GM19328 (cell line): ENCODE measurements at regions not wholly inside any gene's neighbourhood (a gene's known extent, or its start where the extent isn't known, plus 50 kb on each side); places are given as distances from the start of the nearest gene placed in this dataset.
"Not testable (repeated sequence)": the region's sequence is repeated elsewhere in the genome, so short reads cannot be mapped to it uniquely, and the experiment has no call there.

ENCODE experiments used
- ATAC-seq: cut with Tn5 transposase; IDR thresholded peaks from one replicate; pipeline ENCODE4 v1.9.1; 2021; ENCODE audit warnings: mild to moderate bottlenecking, moderate library complexity; ENCODE audit not compliant: unreplicated experiment

- ATAC-seq: no peak
These were observed 112.3 kb downstream of the PCSK1 start for GRCh38 chr5:96320797-96321196.

- not testable (repeated sequence) for ATAC-seq
These were observed 112.9 kb downstream of the PCSK1 start for GRCh38 chr5:96319981-96320739.

- ATAC-seq: no peak
These were observed 114.4 kb downstream of the PCSK1 start for GRCh38 chr5:96318569-96319110.

- ATAC-seq: no peak
These were observed 115.1 kb downstream of the PCSK1 start for GRCh38 chr5:96317945-96318344.

GRCh38 chr5:96316487-96316886 is 116.6 kb downstream of the PCSK1 start:
- no peak for ATAC-seq

GRCh38 chr5:96316017-96316416 is 117.0 kb downstream of the PCSK1 start:
- ATAC-seq: no peak

GRCh38 chr5:96315431-96315830 is 117.6 kb downstream of the PCSK1 start:
- ATAC-seq: no peak

- no peak for ATAC-seq
These were observed 120.7 kb downstream of the PCSK1 start for GRCh38 chr5:96312383-96312782.

- ATAC-seq: not testable (repeated sequence)
These were observed 126.0 kb downstream of the PCSK1 start for GRCh38 chr5:96307047-96307446.

- ATAC-seq: no peak
These were observed 130.8 kb downstream of the PCSK1 start for GRCh38 chr5:96302174-96302738.

- no peak for ATAC-seq
These were observed 132.1 kb downstream of the PCSK1 start for GRCh38 chr5:96300976-96301375.

GRCh38 chr5:96297867-96298266 is 135.2 kb downstream of the PCSK1 start:
- no peak for ATAC-seq

- no peak for ATAC-seq
These were observed 135.8 kb downstream of the PCSK1 start for GRCh38 chr5:96297290-96297689.

GRCh38 chr5:96294884-96295202 is 138.2 kb downstream of the PCSK1 start:
- ATAC-seq: no peak

- no peak for ATAC-seq
These were observed 138.8 kb downstream of the PCSK1 start for GRCh38 chr5:96293966-96294883.

- ATAC-seq: no peak
These were observed 140.3 kb downstream of the PCSK1 start for GRCh38 chr5:96292582-96293247.

- ATAC-seq: not testable (repeated sequence)
These were observed 143.8 kb downstream of the PCSK1 start for GRCh38 chr5:96289287-96289686.

- no peak for ATAC-seq
These were observed 144.2 kb downstream of the PCSK1 start for GRCh38 chr5:96288845-96289185.

GRCh38 chr5:96288166-96288844 is 144.7 kb downstream of the PCSK1 start:
- no peak for ATAC-seq

- ATAC-seq: no peak
These were observed 145.9 kb downstream of the PCSK1 start for GRCh38 chr5:96287136-96287535.
